Uterus (tissue), 2 donors: ENCODE measurements at regions not wholly inside any gene's neighbourhood (a gene's known extent, or its start where the extent isn't known, plus 50 kb on each side); places are given as distances from the start of the nearest gene placed in this dataset.

ENCODE experiments used
- POLR2A ChIP-seq, 2 donors: fragments of 450-650 bp; IDR thresholded peaks; one replicate each; pipeline ENCODE4 v1.6.1; 2016; ENCODE audit warnings: antibody characterized with exemption in 2 of 2, mild to moderate bottlenecking in 1 of 2, moderate library complexity in 1 of 2
- TF ChIP-seq, protein P1 (sequence below), 4 experiments: fragments of 200-600 bp in 2 of 4; fragments of 450-650 bp in 2 of 4; sonication (generic) in 2 of 4; IDR thresholded peaks; one replicate each; pipeline ENCODE4 v1.5.1; 2016 to 2019; ENCODE audit warnings: antibody characterized with exemption in 4 of 4, mild to moderate bottlenecking in 2 of 4, moderate library complexity in 1 of 4

DNA sequence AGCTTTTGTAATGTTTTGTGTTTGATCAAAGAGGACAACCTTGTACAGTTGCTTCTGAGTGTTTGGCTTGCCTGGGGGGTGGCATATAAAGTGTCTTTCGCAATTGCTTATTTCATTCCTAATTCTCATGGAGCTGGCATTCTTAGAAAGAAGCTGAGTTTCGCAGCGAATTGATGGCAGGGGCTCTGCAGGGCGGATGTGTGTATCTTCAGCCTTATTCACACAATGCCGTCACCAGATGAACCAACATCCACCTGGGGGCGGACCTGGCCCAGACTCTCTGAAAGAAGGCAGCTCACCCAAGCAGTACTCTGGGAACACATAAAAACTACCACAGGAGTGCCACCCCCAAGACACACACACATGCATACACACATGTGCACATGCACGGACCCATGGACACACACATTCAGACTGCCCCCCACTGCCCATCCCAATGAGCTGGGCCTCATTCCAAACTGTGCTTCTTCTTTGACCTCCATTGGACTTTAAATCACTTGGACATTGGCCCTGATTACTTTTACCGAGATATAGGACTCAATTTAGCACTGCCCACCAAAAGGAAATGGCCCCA is 55.4 kb upstream of the FOXQ1 start:
- TF ChIP-seq, protein P1, sequence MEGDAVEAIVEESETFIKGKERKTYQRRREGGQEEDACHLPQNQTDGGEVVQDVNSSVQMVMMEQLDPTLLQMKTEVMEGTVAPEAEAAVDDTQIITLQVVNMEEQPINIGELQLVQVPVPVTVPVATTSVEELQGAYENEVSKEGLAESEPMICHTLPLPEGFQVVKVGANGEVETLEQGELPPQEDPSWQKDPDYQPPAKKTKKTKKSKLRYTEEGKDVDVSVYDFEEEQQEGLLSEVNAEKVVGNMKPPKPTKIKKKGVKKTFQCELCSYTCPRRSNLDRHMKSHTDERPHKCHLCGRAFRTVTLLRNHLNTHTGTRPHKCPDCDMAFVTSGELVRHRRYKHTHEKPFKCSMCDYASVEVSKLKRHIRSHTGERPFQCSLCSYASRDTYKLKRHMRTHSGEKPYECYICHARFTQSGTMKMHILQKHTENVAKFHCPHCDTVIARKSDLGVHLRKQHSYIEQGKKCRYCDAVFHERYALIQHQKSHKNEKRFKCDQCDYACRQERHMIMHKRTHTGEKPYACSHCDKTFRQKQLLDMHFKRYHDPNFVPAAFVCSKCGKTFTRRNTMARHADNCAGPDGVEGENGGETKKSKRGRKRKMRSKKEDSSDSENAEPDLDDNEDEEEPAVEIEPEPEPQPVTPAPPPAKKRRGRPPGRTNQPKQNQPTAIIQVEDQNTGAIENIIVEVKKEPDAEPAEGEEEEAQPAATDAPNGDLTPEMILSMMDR (IDR thresholded peaks at IDR 0.05), result no peak
- TF ChIP-seq POLR2A (IDR thresholded peaks at IDR 0.05), result no peak
